Epidermal melanocyte (primary cell): ENCODE measurements at regions not wholly inside any gene's neighbourhood (a gene's known extent, or its start where the extent isn't known, plus 50 kb on each side); places are given as distances from the start of the nearest gene placed in this dataset.

ENCODE experiments used
- DNase-seq: peaks from one replicate; pipeline ENCODE4 v3.0.0; 2011; ENCODE audit warnings: low spot score; ENCODE audit not compliant: insufficient read length

DNA sequence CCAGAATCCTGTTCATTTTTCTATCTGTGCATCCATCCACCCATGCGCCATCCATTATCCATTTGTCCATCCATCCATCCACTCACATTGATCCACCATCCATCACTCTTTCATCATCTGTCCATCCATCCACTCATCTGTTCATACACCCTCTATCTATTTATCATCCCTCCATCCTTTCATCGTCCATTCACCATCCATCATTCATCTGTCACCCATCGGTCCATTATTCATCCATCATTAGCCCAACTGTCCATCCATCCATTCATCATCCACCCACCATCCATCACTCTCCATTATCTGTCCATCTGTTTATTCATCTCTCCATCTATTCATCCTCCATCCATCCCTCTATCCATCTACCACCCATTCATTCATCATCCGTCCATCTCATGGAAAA lies 125.7 kb upstream of the TMPRSS2 start:
- DNase-seq, result no peak

GRCh38 chr21:41632748-41633475 lies 125.0 kb upstream of the TMPRSS2 start:
- DNase-seq, result no peak

DNA sequence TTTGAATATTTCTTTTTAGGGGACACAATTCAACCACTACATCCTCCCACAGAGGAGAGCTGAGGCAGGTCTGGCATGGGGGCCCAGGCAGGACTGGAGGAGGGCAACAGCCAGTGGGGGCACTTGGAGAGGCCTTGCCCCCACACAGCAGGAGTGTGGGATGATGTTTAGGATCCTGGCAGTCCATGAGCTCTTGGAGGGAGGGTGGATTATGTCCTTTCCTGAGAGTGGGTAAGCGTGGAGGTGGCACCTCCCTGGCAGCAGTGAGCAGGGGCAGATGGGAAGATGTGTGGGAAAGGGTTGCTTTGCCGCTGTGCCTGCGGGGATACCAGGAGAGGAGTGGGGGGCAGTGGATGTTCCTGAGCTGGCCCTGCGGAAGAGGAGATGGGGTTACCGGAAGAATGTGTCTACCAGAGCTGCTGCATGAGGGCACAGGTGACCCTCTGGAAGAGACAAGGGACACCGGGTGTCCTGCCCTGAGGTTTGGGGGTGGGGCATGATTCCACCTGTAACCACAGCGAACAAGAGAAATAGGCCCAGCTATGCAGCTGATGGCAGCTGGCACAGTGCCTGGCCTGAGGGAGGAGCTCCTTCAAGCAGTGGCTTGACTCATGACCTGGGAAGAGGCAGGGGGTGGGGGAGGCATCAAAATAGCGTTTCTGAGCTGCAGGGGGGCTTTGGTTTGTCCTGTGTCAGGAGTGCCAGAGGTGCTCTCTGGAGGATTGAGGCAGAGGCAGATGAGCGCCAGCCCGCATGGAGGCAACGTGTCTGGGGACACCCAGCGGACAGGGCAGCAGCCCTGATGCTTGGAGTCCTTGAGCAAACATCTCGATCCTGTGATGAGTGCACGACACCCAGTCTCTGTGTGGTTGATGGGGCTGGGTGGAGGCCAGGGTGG lies 123.9 kb upstream of the TMPRSS2 start:
- DNase-seq, result no peak

GRCh38 chr21:41630917-41631316 lies 123.0 kb upstream of the TMPRSS2 start:
- DNase-seq, result no peak

DNA sequence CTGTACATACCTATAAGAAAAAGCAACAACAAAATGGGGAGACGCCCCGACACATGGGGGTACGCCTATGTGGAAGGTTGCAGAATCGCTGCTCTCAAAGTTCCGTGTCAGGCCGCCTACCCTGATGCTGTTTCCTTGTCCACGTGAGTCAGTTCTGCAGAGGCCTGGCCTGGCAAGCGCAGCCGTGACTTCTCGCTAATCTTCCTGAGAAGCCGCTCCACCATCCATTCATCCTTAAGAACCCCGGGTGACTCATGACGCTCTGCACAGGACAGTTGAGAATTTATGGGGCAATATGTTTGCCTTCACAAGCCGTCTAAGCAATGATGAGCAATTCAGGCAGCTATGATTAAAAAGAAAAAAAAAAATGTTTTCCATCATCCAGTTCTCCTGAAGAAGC lies 122.3 kb upstream of the TMPRSS2 start:
- DNase-seq, result no peak

DNA sequence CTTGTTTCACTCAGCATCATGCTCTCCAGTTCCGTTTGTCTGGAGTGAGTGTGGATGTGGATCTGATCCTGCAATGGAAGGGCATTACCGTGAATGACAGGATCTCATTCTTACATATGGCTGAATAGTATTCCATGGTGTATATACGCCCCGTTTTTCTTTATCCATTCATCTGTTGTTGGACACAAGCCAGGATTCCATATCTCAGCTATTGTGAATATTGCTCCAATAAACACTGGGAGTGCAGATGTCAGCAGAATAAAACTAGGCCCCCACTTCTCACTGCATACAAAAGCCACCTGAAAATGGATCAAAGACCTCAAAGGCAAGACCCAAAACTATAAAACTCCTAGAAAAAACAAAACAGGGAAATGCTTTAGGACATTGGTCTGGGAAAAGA lies 120.3 kb upstream of the TMPRSS2 start:
- no peak for DNase-seq

GRCh38 chr21:41627428-41627827 lies 119.5 kb upstream of the TMPRSS2 start:
- DNase-seq, result no peak

- no peak for DNase-seq
Observed at GRCh38 chr21:41626021-41626420, 118.1 kb upstream of the TMPRSS2 start.

- no peak for DNase-seq
Observed at GRCh38 chr21:41625428-41625827, 117.5 kb upstream of the TMPRSS2 start.

- DNase-seq, result no peak
Observed at GRCh38 chr21:41624674-41625310, 116.8 kb upstream of the TMPRSS2 start.

DNA sequence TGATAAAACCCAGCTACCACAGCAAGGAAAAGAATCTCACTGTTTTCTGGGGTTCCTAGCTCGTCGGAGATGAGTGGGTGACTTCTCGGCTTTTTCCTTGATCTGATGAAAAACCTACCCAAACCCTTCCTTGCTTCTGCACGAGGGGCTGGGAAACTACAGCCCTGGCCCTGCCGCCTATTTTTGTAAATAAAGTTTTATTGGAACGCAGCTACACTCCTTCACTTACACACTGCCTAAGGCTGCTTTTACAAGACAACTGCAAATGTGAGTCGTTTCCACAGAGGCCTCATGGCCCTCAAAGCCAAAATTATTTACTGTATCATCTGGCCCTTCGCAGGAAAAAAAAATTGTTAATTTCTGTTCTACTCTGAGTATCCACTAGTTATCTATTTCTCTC lies 116.0 kb upstream of the TMPRSS2 start:
- no peak for DNase-seq

DNA sequence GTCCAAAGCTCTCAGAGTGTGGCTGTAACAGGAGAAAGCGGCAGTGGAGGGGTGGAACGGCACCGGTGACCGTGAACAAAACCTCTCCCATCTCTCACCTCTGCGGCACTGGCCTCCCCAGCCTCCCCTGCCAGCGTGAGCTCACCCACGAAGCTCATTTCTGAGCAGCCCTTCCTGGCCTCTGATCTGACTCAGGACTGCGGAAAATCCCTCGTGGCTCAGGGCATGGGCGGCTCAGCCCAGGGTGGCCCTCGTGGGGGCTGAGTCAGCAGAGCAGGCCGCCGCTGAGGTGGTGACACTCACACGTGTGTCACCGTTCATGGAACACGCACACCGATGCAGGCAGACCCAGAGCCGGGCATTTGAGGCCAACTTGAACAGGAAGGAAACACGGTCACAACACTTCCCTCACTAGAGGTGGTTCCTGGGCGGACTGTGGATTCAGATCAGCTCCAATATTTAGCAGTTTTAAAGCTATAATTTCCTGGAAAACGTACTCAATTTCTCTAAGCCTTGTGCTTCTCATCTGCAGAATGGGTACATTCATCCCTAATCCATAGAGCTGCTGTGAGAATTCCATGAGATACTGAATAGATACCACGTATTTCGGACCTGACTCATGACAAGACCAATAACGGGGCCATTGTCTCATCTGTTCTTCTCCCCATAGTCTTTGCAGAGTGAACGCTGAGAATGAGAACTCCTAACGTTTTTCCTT lies 115.0 kb upstream of the TMPRSS2 start:
- DNase-seq, result no peak

- DNase-seq, result no peak
Observed at GRCh38 chr21:41622201-41622600, 114.2 kb upstream of the TMPRSS2 start.

DNA sequence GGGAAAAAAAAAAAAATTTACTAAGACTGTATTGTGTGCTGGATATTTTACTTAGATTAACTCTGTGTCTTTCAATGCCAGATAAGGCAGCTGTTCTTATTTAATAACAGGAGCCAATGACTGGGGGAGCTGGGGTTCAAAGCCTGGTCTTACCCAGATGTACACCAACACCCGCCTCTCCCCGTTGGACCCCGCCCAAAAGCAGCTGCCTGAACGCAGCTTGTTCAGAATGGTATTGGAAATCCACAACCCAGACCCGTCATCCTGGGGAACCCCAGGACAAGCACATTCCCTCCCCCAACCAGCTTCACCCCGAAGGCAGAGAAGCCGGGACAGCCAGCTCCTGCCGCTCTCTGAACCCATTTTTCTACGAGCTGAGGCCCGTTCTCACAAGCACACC lies 113.6 kb upstream of the TMPRSS2 start:
- DNase-seq, result no peak

- DNase-seq, result no peak
Observed at GRCh38 chr21:41620982-41621381, 113.0 kb upstream of the TMPRSS2 start.

GRCh38 chr21:41620541-41620940 lies 112.6 kb upstream of the TMPRSS2 start:
- no peak for DNase-seq

- no peak for DNase-seq
Observed at GRCh38 chr21:41616031-41616591, 108.2 kb upstream of the TMPRSS2 start.

DNA sequence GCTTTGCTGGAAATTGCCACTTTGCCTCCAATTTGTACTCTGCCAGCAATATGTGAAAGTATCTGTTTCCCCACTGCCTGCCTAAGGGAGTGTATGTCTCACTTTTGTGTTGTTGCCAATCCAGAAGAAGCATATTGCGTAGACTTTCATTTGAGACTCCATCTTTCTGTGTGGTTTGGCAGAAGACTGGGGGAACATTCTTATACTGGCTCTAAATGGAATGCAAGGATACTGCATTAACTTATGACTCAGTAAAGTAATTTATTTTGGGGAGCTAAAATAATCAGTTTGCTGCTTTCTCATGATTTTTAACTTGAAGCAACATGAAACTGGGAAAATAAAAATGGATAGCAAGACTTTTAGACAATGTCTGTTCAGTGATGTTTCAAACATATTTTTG lies 107.7 kb upstream of the TMPRSS2 start:
- peak; percentile 86 for DNase-seq

- no peak for DNase-seq
Observed at GRCh38 chr21:41614511-41614910, 106.6 kb upstream of the TMPRSS2 start.

DNA sequence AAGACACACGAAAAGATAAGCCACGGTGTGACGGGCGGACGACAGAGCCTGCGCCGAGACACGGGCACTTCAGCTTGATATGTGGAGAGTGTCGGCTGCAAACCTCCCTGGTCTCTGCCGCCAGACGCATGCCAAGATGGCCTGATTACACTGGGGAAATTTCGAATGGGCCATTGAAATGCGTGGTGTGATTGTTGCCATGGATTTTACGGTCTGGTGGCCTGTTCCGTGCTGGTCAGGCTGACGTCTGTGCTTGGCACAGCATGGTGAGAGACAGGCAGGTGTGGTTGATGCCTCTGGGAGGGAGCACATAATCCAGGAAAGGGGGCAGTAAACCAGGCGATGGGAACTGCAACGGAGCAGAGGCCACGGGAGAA lies 105.6 kb upstream of the TMPRSS2 start:
- DNase-seq, result no peak
